SK-N-SH (cell line): ENCODE measurements at regions not wholly inside any gene's neighbourhood (a gene's known extent, or its start where the extent isn't known, plus 50 kb on each side); places are given as distances from the start of the nearest gene placed in this dataset.

ENCODE experiments used
- CTCF ChIA-PET: fragments of 300-600, 350-600 bp; formaldehyde crosslinking; extraction: SDS; loops from one replicate; lab custom pipeline; 2021; lab: Yijun Ruan, JAX
- POLR2A ChIA-PET: fragments of 350-600 bp; sonication (Branson Sonifier 250); formaldehyde crosslinking; extraction: SDS; loops from one replicate; lab custom pipeline; 2020; ENCODE audit warnings: antibody characterized with exemption, inconsistent platforms; lab: Yijun Ruan, JAX
- DNase-seq: peaks from one replicate; pipeline ENCODE4 v3.0.0; 2012
- H2AFZ ChIP-seq: fragments of 200-600 bp; sonication (generic); 2 replicates; pipeline ENCODE4 v1.8.1; 2016; ENCODE audit warnings: antibody characterized with exemption, mild to moderate bottlenecking, low read depth
- H3F3A ChIP-seq: fragments of 200-600 bp; sonication (generic); replicated peaks from 2 replicates; pipeline ENCODE3; 2016; ENCODE audit warnings: antibody characterized with exemption, mild to moderate bottlenecking; ENCODE audit not compliant: insufficient read depth
- H3K27ac ChIP-seq, 2 experiments: fragments of 200-500 bp in 1 of 2; fragments of 200-600 bp in 1 of 2; sonication (Bioruptor generic) in 1 of 2; sonication (generic), shearing (Covaris generic) in 1 of 2; 2 replicates each; pipeline versions ENCODE4 v1.5.1 to v1.6.1; 2014 to 2016; ENCODE audit warnings: low read depth in 2 of 2, inconsistent platforms in 1 of 2, low read length in 1 of 2, mild to moderate bottlenecking in 1 of 2, mixed read lengths in 1 of 2
- H3K27me3 ChIP-seq: fragments of 200-600 bp; sonication (generic), shearing (Covaris generic); 2 replicates; pipeline ENCODE4 v1.6.1; 2016; ENCODE audit warnings: mixed run types; ENCODE audit not compliant: insufficient read depth
- H3K36me3 ChIP-seq, 2 experiments: fragments of 200-500 bp in 1 of 2; fragments of 200-600 bp in 1 of 2; sonication (Bioruptor generic) in 1 of 2; sonication (generic) in 1 of 2; replicated peaks in 1 of 2; 2 replicates each; pipeline versions ENCODE3 to v1.5.1; 2014 to 2016; ENCODE audit warnings: low read length in 1 of 2, mild to moderate bottlenecking in 1 of 2; ENCODE audit not compliant: insufficient read depth in 2 of 2, control insufficient read depth in 1 of 2
- H3K4me1 ChIP-seq, 2 experiments: fragments of 200-500 bp in 1 of 2; fragments of 200-600 bp in 1 of 2; sonication (Bioruptor generic) in 1 of 2; sonication (generic), shearing (Covaris generic) in 1 of 2; 2 replicates each; pipeline versions ENCODE4 v1.5.1 to v1.6.1; 2014 to 2016; ENCODE audit warnings: low read depth in 1 of 2, low read length in 1 of 2, mixed run types in 1 of 2; ENCODE audit not compliant: insufficient read depth in 2 of 2, control insufficient read depth in 1 of 2
- H3K4me2 ChIP-seq: fragments of 200-600 bp; sonication (generic), shearing (Covaris generic); 2 replicates; pipeline ENCODE4 v1.6.1; 2017; ENCODE audit warnings: mixed run types
- H3K4me3 ChIP-seq, 2 experiments: fragments of 200-500 bp in 1 of 2; fragments of 200-600 bp in 1 of 2; sonication (Bioruptor generic) in 1 of 2; sonication (generic), shearing (Covaris generic) in 1 of 2; 2 replicates each; pipeline versions ENCODE4 v1.5.1 to v1.8.1; 2014 to 2016; ENCODE audit warnings: low read depth in 2 of 2, inconsistent platforms in 1 of 2, low read length in 1 of 2, mild to moderate bottlenecking in 1 of 2, mixed read lengths in 1 of 2, moderate library complexity in 1 of 2
- H3K79me2 ChIP-seq: fragments of 200-600 bp; sonication (generic); 2 replicates; pipeline ENCODE4 v1.8.1; 2017; ENCODE audit warnings: mild to moderate bottlenecking; ENCODE audit not compliant: insufficient read depth
- H3K9ac ChIP-seq: fragments of 200-600 bp; sonication (generic); 2 replicates; pipeline ENCODE4 v1.6.1; 2017; ENCODE audit warnings: mixed run types
- H3K9me2 ChIP-seq: fragments of 200-600 bp; sonication (generic); 2 replicates; pipeline ENCODE4 v1.6.1; 2017; ENCODE audit warnings: mixed run types
- H3K9me3 ChIP-seq: fragments of 200-600 bp; sonication (generic); 2 replicates; pipeline ENCODE4 v1.6.1; 2017; ENCODE audit warnings: mixed run types, mild to moderate bottlenecking, moderate library complexity
- H4K20me1 ChIP-seq: fragments of 200-600 bp; sonication (generic); 2 replicates; pipeline ENCODE4 v1.6.1; 2017; ENCODE audit warnings: mild to moderate bottlenecking, mixed run types; ENCODE audit not compliant: insufficient read depth
- CTCF ChIP-seq: fragments of 200-600 bp; sonication (generic); IDR thresholded peaks from 2 replicates; pipeline ENCODE4 v1.6.1; 2017; ENCODE audit warnings: antibody characterized with exemption, mild to moderate bottlenecking, moderate library complexity
- ELF1 ChIP-seq: IDR thresholded peaks from 2 replicates; pipeline ENCODE4 v1.4.0; 2012
- GABPA ChIP-seq: IDR thresholded peaks from 2 replicates; pipeline ENCODE4 v1.4.0; 2012; ENCODE audit warnings: low read depth, mild to moderate bottlenecking
- IRF3 ChIP-seq: fragments of 150-350 bp; IDR thresholded peaks from 2 replicates; pipeline ENCODE4 v1.6.1; 2016; ENCODE audit warnings: mild to moderate bottlenecking, low read depth, low read length
- MXI1 ChIP-seq: IDR thresholded peaks from 2 replicates; pipeline ENCODE4 v1.6.1; 2012; ENCODE audit warnings: mild to moderate bottlenecking, low read depth, low read length, improper control_type of control experiment
- NFIC ChIP-seq: IDR thresholded peaks from 2 replicates; pipeline ENCODE4 v1.4.0; 2012; ENCODE audit warnings: borderline replicate concordance
- REST ChIP-seq: IDR thresholded peaks from 2 replicates; pipeline ENCODE4 v1.6.1; 2012; ENCODE audit warnings: mild to moderate bottlenecking, low read depth, low read length, moderate library complexity
- TAF1 ChIP-seq: IDR thresholded peaks from 2 replicates; pipeline ENCODE4 v1.6.1; 2012; ENCODE audit warnings: low read depth, mild to moderate bottlenecking, low read length, moderate library complexity, borderline replicate concordance
- WGBS: methylation state at CpG from one replicate; pipeline ENCODE4 v1.1.6; 2017; ENCODE audit warnings: low lambda C conversion rate; 5-methylcytosine and 5-hydroxymethylcytosine counted together

DNA sequence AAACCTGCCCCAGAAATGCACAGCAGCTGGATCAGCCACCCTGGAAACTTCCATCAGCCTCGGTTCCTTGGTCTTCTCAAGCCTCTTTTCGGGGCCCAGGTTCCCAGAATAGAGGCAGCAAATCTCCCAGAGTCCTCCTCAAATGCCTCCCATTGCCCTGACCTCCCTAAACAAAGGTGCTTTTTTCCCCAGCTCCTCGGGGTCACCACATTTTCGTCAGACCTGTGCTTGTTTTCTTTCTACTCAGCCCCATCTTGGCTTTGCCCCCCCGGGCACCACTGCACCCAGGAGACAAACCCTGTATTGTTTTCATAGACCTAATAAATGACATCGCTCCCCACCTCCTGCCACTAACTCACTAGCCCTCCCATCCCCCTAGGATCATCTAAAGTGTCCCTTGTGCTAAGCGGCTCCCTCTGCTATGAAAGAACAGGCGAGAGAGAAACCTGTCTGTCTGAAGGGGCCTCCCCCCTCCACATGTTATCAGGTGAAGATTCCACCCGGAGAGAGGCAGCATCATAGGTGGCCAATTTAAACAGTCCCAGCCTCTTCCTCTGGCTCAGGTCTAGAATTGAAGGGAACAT is 451.1 kb downstream of the SOX9 start:
- Histone ChIP-seq H3K9me2 (no peaks in the 10 kb centered on the region), H3K4me2 (no peak overlapping the region), H3K36me3 (no peaks in the 10 kb centered on the region), H3F3A (no peaks in the 10 kb centered on the region), H3K9me3 (no peaks in the 10 kb centered on the region), H3K79me2 (peaks cover 36% of the 10 kb centered on the region), H3K4me3 (no peak overlapping the region), H3K9ac (no peak overlapping the region), H3K27ac (no peak overlapping the region), H3K27me3 (no peaks in the 10 kb centered on the region), H4K20me1 (no peaks in the 10 kb centered on the region), H2AFZ (no peak overlapping the region), H3K4me1 (peaks cover 12 to 19% of the 10 kb centered on the region in 2 experiments; a peak in 2 of 4 replicates)
- TF ChIP-seq REST (no peak), MXI1 (no peak), NFIC (no peak), GABPA (no peak), IRF3 (no peak), TAF1 (no peak), ELF1 (no peak), CTCF (no peak)
- WGBS: 66% methylated on average over 9 of the region's 9 CpGs
- DNase-seq: no peak
- CTCF ChIA-PET: interaction anchor here (1.5 to 2.3 kb wide), 2 partner anchors 11 to 15 kb away, joined by 4 to 9 read pairs; no protein-coding TSS in a partner anchor
- POLR2A ChIA-PET: no interaction called here
